Sigmoid colon (tissue), 6 donors: ENCODE measurements at regions not wholly inside any gene's neighbourhood (a gene's known extent, or its start where the extent isn't known, plus 50 kb on each side); places are given as distances from the start of the nearest gene placed in this dataset.

Experiments used
- DNase-seq: peaks from one replicate; pipeline ENCODE4 v3.0.0-alpha.2; 2019
- H3K27ac ChIP-seq, 4 donors: fragments of 200-600 bp; sonication (generic); one replicate each; pipeline ENCODE4 v1.5.1; 2016 to 2019; ENCODE audit warnings: mild to moderate bottlenecking in 1 of 4
- H3K27me3 ChIP-seq, 3 donors: fragments of 200-600 bp; sonication (generic); one replicate each; pipeline ENCODE4 v1.5.1; 2019; ENCODE audit warnings: mild to moderate bottlenecking in 1 of 3
- H3K36me3 ChIP-seq, 4 donors: fragments of 200-600 bp; sonication (generic); one replicate each; pipeline ENCODE4 v1.5.1; 2016 to 2019
- H3K4me1 ChIP-seq, 4 donors: fragments of 200-600 bp; sonication (generic); one replicate each; pipeline ENCODE4 v1.5.1; 2017 to 2019
- H3K4me3 ChIP-seq, 4 donors: fragments of 200-600 bp; sonication (generic); one replicate each; pipeline ENCODE4 v1.5.1; 2017 to 2019; ENCODE audit warnings: mild to moderate bottlenecking in 2 of 4, moderate library complexity in 1 of 4
- H3K9me3 ChIP-seq, 4 donors: fragments of 200-600 bp in 3 of 4; sonication (generic) in 3 of 4; one replicate each; pipeline versions ENCODE4 v1.5.1 to v1.6.1; 2013 to 2019
- EP300 ChIP-seq, 4 donors: sonication (generic); formaldehyde crosslinking; IDR thresholded peaks; one replicate each; pipeline ENCODE4 v1.6.1; 2017; ENCODE audit warnings: antibody characterized with exemption in 4 of 4
- POLR2A ChIP-seq, 2 donors: fragments of 450-650 bp; IDR thresholded peaks; one replicate each; pipeline ENCODE4 v1.6.1; 2016; ENCODE audit warnings: antibody characterized with exemption in 2 of 2, mild to moderate bottlenecking in 2 of 2, moderate library complexity in 2 of 2
- POLR2AphosphoS5 ChIP-seq, 4 donors: sonication (generic); formaldehyde crosslinking; IDR thresholded peaks; one replicate each; pipeline ENCODE4 v1.6.1; 2017; ENCODE audit warnings: antibody characterized with exemption in 4 of 4
- WGBS, 2 donors: extraction: QIAGEN DNeasy Blood & Tissue Kit; methylation state at CpG; one replicate each; pipeline ENCODE4 v1.1.7; 2013; 5-methylcytosine and 5-hydroxymethylcytosine counted together
- intact Hi-C: fragments of 100-400 bp; cut with DNase I; formaldehyde crosslinking; loops from one replicate; pipeline ENCODE4 v1.15.1; 2023
- TF ChIP-seq, protein P1 (sequence below), 4 experiments: fragments of 450-650 bp in 3 of 4; fragments of 200-600 bp in 1 of 4; IDR thresholded peaks; one replicate each; pipeline ENCODE4 v1.5.1; 2016 to 2019; ENCODE audit warnings: antibody characterized with exemption in 4 of 4, mild to moderate bottlenecking in 3 of 4, moderate library complexity in 2 of 4
- donor health status: healthy with polysubstance abuse.
- donor health status: healthy.

- H3K27me3 ChIP-seq: no peaks in the 10 kb centered on the region
- H3K4me3 ChIP-seq: no peak overlapping the region
- DNase-seq: no peak
- H3K9me3 ChIP-seq: no peaks in the 10 kb centered on the region
- H3K36me3 ChIP-seq: no peaks in the 10 kb centered on the region
- H3K4me1 ChIP-seq: no peaks in the 10 kb centered on the region
- TF ChIP-seq POLR2AphosphoS5 (IDR thresholded peaks at IDR 0.05): no peak
- TF ChIP-seq POLR2A (IDR thresholded peaks at IDR 0.05): no peak
- no peak for TF ChIP-seq EP300 (IDR thresholded peaks at IDR 0.05)
- TF ChIP-seq, protein P1, sequence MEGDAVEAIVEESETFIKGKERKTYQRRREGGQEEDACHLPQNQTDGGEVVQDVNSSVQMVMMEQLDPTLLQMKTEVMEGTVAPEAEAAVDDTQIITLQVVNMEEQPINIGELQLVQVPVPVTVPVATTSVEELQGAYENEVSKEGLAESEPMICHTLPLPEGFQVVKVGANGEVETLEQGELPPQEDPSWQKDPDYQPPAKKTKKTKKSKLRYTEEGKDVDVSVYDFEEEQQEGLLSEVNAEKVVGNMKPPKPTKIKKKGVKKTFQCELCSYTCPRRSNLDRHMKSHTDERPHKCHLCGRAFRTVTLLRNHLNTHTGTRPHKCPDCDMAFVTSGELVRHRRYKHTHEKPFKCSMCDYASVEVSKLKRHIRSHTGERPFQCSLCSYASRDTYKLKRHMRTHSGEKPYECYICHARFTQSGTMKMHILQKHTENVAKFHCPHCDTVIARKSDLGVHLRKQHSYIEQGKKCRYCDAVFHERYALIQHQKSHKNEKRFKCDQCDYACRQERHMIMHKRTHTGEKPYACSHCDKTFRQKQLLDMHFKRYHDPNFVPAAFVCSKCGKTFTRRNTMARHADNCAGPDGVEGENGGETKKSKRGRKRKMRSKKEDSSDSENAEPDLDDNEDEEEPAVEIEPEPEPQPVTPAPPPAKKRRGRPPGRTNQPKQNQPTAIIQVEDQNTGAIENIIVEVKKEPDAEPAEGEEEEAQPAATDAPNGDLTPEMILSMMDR (IDR thresholded peaks at IDR 0.05): no peak
- no peak overlapping the region for H3K27ac ChIP-seq
- whole genome bisulfite sequencing, 2 donors: 86 to 90% methylated on average over 13 of the region's 13 CpGs
- intact Hi-C loops: no loop called here
Measured at GRCh38 chr9:2281031-2281802, 266.1 kb downstream of the SMARCA2 start.

GRCh38 chr9:2281803-2282185 lies 266.6 kb downstream of the SMARCA2 start:
- TF ChIP-seq, protein P1 (IDR thresholded peaks at IDR 0.05): no peak
- TF ChIP-seq EP300 (IDR thresholded peaks at IDR 0.05): no peak
- TF ChIP-seq POLR2A (IDR thresholded peaks at IDR 0.05): no peak
- no peak for TF ChIP-seq POLR2AphosphoS5 (IDR thresholded peaks at IDR 0.05)
- DNase-seq: no peak
- Histone ChIP-seq H3K9me3 (no peaks in the 10 kb centered on the region), H3K4me1 (no peaks in the 10 kb centered on the region), H3K27me3 (no peaks in the 10 kb centered on the region), H3K36me3 (no peaks in the 10 kb centered on the region), H3K4me3 (no peak overlapping the region), H3K27ac (no peak overlapping the region)
- WGBS, 2 donors: 93 to 94% methylated on average over 2 of the region's 2 CpGs
- intact Hi-C loops: no loop called here

- no peak for TF ChIP-seq POLR2AphosphoS5 (IDR thresholded peaks at IDR 0.05)
- TF ChIP-seq POLR2A (IDR thresholded peaks at IDR 0.05): no peak
- TF ChIP-seq EP300 (IDR thresholded peaks at IDR 0.05): no peak
- no peaks in the 10 kb centered on the region for H3K36me3 ChIP-seq
- no peak overlapping the region for H3K4me3 ChIP-seq
- no peak for DNase-seq
- no peaks in the 10 kb centered on the region for H3K9me3 ChIP-seq
- no peaks in the 10 kb centered on the region for H3K27me3 ChIP-seq
- intact Hi-C loops: no loop called here
- H3K27ac ChIP-seq: no peak overlapping the region
- no peaks in the 10 kb centered on the region for H3K4me1 ChIP-seq
- 26 to 81% methylated on average over 1 of the region's 1 CpG for WGBS, 2 donors
Measured at GRCh38 chr9:2284770-2285169, 269.6 kb downstream of the SMARCA2 start.

- intact Hi-C loops: no loop called here
- Histone ChIP-seq H3K27me3 (no peaks in the 10 kb centered on the region), H3K4me1 (no peaks in the 10 kb centered on the region), H3K27ac (no peak overlapping the region), H3K4me3 (no peak overlapping the region), H3K9me3 (no peaks in the 10 kb centered on the region), H3K36me3 (no peaks in the 10 kb centered on the region)
- TF ChIP-seq POLR2AphosphoS5 (IDR thresholded peaks at IDR 0.05): no peak
- TF ChIP-seq, protein P1 (IDR thresholded peaks at IDR 0.05): no peak
- TF ChIP-seq EP300 (IDR thresholded peaks at IDR 0.05): no peak
- no peak for TF ChIP-seq POLR2A (IDR thresholded peaks at IDR 0.05)
- WGBS, 2 donors: 86 to 88% methylated on average over 10 of the region's 10 CpGs
- DNase-seq: no peak
Measured at GRCh38 chr9:2285416-2286332, 270.5 kb downstream of the SMARCA2 start.

GRCh38 chr9:2286333-2286705 lies 271.2 kb downstream of the SMARCA2 start:
- no peaks in the 10 kb centered on the region for H3K36me3 ChIP-seq
- no peaks in the 10 kb centered on the region for H3K9me3 ChIP-seq
- no peak for DNase-seq
- no peak overlapping the region for H3K27ac ChIP-seq
- no peak overlapping the region for H3K4me3 ChIP-seq
- 66 to 88% methylated on average over 1 of the region's 1 CpG for WGBS, 2 donors
- no peaks in the 10 kb centered on the region for H3K27me3 ChIP-seq
- intact Hi-C loops: no loop called here
- no peaks in the 10 kb centered on the region for H3K4me1 ChIP-seq
- TF ChIP-seq, protein P1 (IDR thresholded peaks at IDR 0.05): no peak
- TF ChIP-seq POLR2AphosphoS5 (IDR thresholded peaks at IDR 0.05) (no peak), POLR2A (IDR thresholded peaks at IDR 0.05) (no peak), EP300 (IDR thresholded peaks at IDR 0.05) (no peak)
